HK-2 (cell line): ENCODE measurements at regions not wholly inside any gene's neighbourhood (a gene's known extent, or its start where the extent isn't known, plus 50 kb on each side); places are given as distances from the start of the nearest gene placed in this dataset.

Source experiments
- DNase-seq: peaks from one replicate; pipeline ENCODE4 v3.0.0-alpha.2; 2018; ENCODE audit not compliant: unreplicated experiment

GRCh38 chr1:22376546-22376945 lies 75.1 kb upstream of the ZBTB40 start:
- no peak for DNase-seq

DNA sequence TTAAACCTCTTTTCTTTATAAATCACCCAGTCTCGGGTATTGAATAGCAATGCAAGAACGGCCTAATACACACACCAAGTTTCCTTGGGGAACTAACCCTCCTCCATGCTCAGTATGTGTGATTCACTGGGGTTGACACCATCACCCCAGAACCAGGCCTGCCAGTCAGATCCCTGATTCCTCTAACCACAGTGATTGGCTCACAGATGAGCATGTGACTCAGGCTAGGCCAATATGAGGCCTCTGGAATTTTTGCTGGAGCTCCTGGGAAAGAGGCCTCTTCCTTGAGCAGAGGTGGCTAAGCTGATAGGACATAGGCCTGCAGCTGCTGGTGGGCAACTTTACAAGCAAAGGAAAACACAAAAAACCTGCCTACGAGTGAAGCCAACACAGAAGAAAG lies 74.7 kb upstream of the ZBTB40 start:
- DNase-seq = no peak

- DNase-seq = no peak
Measured at GRCh38 chr1:22379566-22379965, 72.1 kb upstream of the ZBTB40 start.

DNA sequence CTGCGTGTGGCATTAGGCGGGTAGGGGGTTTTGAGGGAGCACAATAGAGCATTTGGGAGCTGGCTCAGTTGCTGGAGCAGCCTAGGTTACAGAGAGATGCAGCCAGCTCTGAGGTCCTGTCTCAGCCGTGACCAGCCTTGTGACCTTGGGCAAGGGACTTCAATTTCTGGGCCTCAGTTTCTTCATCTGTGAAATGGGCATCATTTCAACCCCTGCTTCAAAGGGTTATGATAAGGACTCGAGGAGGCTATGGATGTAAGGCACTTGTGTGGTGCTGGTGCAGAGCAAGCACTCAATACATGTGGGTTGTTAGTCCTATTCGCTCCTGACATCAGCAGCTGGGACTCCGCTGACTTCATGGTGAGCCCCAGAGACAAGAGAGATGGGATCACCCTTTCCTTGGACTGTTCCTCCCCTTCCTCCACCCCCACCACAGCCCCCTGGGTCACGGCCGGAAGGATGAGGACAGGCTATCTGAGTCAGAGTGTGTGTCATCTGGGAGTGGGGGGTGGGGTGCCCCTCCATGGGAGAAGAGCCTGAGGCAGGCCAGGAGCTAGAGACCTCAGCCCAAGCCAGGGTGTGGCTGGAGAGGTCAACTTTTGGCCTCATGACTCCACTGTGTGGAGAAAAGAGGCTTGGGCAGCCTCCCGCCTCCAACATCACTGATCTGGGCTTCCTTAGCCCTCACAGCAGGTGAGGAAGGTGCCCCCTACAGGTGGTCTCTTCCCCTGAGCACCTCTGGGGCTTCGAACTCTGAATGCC lies 71.4 kb upstream of the ZBTB40 start:
- DNase-seq = peak; percentile 62

- DNase-seq = no peak
Measured at GRCh38 chr1:22383526-22384294, 67.9 kb upstream of the ZBTB40 start.

DNA sequence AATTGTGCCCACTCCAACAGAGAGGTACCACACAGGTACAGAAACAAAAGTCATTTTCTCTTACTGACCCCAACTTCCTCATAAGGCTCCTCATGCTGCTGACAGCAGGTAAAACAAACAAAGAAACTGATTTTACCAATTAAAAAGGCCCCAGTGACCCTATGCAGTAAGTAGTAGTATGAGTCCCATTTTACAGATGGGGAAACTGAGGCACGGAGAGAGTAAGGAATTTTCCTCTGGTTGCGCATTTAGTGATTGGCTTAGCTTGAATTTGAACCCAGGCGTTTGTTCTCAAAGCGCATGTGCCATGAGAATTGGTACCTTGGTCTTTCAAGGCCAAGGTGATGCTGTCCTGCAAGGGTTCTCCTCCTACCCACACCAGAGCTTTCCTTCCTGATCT lies 66.1 kb upstream of the ZBTB40 start:
- DNase-seq = no peak

- DNase-seq = no peak
Measured at GRCh38 chr1:22386774-22387173, 64.9 kb upstream of the ZBTB40 start.

GRCh38 chr1:22387919-22388580 lies 63.6 kb upstream of the ZBTB40 start:
- DNase-seq = no peak

DNA sequence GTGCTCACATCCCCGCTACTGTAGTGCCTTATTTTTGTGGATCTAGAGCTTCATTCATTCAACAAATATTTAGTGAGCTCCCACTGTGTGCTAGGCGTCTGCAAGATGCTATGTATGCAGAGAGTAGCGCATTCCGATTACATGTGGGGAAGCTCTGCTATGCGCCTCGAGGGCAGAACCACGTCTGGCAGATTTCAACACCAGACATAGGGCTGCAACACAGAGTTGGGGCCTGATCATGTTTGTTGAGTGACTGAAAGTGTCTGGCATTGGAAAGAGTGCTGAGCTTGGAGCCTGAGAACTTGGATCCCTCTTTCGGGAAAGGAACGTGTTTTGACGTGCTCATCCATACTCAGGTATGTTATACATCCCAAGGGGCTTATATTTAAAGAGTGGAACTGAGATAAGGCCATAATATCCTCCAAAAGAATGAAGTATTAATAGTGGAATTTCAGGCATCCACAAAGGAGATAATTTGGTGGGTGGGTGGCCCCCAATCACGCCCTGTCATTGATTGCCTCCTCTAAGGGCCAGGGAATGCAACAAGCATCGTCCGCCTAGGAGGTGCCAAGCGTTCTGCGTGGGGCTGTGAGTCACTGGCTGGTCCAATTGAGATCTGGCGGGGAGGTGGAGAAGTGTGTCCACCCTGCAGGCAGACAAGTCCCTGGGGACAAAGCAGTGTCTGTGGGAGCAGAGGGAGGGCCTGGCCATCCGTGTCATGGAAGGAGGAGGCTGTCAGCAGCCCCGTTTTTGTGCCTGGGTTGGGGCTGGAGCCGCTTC lies 62.8 kb upstream of the ZBTB40 start:
- DNase-seq = no peak

DNA sequence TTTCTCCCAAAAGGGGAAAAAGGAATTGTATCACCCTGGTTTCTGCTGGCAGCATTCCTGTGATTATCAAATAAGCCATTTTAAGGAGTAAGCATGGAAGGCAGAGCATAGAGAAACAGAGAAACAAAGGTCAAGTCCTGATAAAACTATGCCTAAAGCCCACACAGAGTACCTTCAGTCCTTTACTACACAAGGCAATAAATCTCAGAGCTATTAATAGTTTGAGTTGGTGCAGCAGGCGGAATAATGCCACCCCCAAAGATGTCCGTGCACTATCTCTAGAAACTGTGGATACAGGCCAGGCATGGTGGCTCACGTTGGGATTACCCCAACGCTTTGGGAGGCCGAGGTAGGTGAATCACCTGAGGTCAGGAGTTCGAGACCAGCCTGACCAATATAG lies 58.1 kb upstream of the ZBTB40 start:
- DNase-seq = no peak

DNA sequence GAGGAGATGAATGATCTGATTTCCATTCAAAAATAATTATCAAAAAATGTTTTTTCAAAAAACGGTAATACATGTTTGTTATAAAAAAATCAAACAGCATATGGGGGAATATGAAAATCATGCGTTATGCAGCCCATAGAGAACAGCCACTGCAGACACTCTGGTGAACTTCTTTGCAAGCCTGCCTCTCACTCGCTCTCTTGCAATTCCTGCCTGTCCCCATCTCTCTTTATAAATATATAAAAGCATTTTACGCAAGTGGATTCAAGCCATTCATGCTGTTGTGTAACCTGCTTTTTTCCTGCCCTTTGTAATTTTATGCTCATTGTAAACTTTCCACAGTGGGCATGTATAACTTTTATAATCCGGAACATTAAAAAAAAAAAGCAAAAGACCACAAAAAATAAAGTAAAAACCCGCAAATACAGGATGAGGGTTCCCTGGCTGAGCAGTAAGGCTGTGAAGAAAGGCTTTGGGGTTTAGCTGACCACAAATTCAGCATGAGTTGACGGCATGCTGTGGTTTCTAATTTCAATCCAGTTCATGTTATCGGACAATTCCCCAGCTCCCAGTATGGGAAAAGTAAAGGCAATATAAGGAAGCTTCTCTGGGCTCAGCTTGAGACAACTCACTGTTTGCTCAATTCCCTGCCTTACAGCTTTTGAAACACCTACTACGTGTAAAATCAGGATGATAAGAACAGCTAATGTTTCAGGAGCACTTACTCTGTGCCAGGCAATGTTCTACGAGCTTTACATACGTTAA lies 52.8 kb upstream of the ZBTB40 start:
- no peak for DNase-seq

DNA sequence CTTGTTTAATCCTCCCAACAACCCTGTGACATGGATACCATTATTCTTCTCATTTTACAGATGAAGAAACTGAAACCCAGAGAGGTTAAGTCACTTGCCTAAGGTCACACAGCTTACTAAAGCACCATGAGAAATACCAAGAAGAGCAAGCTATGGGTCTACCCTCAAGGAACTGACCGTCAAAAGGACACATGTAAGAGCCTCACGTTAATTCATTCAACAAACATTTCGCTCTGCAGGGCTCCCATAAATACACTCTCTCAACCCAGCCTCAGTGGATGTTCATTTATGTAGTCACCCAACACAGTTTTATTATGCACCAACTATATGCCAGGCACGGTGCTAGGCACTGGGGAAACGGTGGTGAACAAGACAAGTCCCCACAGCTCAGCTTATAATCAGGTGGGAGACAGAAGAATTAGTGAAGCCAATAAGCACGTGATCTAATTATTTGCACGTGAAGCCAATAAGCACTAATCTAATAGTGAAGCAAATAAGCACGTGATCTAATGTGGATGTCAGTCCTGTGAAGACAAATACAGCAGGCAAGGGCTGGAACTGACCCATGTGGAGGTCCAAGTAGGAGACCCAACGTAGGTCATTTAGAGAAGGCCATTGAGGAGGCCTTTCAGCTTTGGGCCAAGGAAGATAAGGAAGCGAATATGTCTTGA lies 52.1 kb upstream of the ZBTB40 start:
- no peak for DNase-seq
